NCI-H526 treated with DMSO at 0.1 percent for 48 hours (cell line): ENCODE measurements at regions not wholly inside any gene's neighbourhood (a gene's known extent, or its start where the extent isn't known, plus 50 kb on each side); places are given as distances from the start of the nearest gene placed in this dataset.
"Not testable (repeated sequence)": the region's sequence is repeated elsewhere in the genome, so short reads cannot be mapped to it uniquely, and the experiment has no call there.

Experiments used
- DNase-seq: peaks from one replicate; lab custom pipeline; 2025; lab: John Stamatoyannopoulos, UW

DNA sequence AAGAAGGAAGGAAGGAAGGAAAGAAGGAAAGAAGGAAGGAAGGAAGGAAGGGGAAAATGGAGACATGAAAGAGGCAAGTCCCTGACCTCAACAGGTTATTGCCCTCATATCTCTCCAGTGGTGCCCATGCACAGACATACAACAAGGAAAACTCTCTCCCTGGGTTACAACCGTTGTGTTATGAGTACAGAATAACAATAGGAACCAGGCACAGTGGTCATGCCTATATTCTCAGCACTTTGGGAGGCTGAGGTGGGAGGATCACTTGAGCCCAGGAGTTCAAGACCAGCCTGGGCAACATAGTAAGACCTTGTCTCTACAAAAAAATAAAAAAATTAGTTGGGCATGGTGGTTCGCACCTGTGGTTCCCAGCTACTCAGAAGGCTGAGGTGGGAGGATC is 139.4 kb upstream of the HMGA2 start:
- no peak for DNase-seq

DNA sequence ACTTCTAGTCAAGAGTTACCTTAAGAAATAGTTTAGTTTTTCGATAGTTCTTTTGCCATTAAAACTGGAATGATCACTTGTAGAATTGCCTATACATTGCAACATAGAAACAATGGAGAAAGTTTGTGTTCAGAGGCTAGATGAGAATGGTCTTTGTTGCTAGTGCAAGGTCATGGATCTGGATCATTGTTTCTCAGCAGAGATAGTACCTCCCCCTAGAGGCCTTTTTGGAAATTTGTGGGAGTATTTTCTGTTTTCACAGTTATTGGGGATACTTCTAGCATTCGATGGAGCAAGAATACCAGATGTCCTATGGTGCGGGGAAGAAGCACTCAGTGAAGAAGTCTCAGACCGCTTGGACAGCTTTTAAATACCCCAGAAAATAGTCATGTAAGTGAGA is 138.8 kb upstream of the HMGA2 start:
- peak; percentile 10 for DNase-seq

DNA sequence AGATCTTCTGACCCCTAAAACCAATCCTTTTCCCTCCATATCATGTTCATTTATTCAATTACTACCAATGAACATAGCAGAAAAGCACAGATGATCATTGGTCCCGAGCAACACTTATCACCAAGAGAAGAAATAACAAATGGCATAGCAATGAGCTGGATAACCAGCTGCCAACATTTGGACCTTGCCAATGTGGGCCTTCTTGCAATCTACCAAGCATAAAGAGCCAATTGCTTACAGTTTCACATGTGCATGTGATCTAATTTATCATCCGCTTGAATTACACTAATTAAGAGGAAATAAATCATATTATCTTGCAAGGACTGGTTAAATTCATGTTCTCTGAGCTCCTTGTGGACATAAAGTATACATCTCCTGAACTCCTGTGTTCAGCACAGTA is 134.8 kb upstream of the HMGA2 start:
- no peak for DNase-seq

DNA sequence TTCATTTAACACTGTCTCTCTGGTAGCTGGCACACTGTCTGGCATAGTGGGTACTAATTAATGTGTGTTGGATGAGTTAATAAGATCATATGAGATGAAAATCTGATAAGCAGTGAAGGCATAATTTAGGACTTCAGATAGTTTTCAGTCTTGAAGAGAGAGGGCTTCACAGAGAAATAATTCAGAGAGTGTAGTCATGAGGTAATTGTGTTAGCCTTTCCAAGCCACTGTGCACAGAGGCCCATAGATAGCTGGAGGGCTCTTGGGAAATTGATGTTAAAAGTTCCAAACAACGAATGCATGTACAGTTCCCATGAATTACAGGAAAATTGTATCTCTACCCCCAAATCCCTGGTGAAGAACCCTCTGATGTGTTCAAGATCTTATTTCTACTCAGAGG is 133.8 kb upstream of the HMGA2 start:
- no peak for DNase-seq

DNA sequence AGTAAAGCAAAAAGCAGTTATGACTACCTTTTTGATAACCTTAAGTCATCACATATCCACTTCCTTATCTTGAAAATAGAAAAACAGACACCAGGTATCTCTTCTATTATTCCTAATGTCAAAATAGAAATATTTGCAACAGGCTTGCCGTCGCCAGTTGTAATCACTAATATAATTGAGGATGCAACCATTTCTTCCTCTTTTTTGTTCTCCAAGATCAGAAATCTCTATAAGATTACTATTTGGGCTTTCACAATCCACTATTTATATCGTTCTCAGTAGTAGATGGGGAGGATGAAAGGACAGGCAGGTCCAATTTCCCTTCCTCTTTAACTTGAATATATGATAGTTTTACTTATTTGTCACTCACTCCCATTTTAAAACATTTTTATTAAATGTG is 130.2 kb upstream of the HMGA2 start:
- DNase-seq: no peak

DNA sequence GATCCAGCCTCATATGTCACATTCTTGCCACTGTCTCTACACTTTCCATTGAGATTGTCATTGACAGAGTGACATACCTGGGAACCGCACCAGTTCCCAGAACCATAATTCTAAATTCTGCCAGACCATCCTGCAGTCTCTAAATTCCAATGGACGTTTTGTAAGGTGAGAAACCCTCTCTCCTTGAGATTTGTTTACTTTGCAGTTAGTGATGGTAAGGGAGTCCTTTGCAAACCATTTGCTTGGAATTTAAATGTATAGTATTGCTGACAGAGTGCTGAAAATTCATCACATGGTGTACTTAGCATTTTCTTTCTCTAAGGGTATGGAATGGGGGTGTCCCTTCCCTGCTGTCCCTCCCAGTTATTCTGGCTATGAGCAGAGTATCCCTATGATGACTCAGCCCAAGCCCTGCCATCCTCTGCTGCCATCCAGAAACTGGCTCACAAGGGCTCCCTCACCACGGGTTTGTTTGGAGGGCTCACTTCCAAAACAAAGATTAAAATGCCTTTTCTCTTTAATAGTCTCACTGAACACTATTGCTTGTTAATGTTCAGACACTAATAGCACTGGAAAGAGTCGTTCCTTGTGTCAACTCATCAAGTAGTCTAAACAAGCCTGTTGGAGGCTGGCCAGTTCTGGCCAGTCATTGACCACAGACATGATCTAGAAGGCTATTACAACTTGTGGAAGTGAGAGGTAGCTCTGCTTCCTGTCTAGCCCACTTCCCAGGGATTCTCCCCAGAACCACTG is 129.0 kb upstream of the HMGA2 start:
- DNase-seq: no peak

DNA sequence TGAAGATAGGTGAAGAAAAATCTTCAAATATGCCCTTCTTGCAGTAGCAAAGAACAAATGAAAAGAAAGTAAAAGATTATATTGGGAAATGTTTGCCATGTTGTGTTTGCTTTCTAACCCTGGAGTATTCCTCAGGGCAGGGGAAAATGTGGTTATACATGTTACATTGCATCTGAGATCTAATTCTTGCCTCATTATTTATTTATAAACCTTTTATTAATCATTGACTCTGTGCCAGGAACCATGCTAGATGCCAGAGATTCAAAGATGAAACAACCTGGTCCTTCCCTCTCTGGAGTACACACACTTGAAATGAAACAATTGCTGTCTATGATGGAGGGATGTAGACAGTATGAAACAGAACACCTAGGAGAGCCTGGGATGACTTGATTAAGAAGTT is 128.1 kb upstream of the HMGA2 start:
- DNase-seq: no peak

DNA sequence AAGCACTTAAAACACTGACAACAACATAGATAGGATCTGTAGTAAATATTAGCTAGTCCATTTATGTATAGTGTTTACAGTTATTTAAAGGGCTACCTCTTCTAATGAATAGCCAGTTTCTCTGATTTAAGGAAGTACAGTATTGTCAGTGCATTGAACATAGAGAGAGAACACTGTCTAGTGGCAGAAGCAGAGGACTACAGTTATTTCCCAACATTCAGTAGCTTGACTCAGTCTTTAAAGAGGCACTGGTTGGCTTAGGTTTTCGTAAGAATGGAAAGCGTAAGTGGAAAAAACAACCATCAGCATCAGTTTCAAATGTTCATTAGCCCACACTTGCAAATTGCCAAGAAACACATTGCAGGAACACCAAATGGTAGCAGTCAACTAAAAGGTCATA is 125.0 kb upstream of the HMGA2 start:
- no peak for DNase-seq

DNA sequence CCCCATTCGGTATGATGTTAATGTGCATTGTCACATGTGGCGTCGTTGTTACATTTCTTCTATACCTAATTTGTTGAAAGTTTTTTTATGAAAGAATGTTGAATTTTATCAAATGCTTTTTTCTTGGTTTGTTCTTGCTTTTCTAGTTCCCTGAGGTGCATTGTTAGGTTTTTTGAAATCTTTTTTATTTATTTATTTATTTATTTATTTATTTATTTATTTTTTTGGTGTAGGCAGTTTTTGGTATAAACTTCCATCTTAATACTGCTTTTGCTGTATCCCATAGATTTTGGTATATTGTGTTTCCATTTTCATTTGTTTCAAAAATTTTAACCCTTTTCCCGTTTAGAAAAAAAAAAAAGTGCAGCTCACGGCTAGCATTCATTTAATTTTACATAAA is 121.1 kb upstream of the HMGA2 start:
- no peak for DNase-seq

DNA sequence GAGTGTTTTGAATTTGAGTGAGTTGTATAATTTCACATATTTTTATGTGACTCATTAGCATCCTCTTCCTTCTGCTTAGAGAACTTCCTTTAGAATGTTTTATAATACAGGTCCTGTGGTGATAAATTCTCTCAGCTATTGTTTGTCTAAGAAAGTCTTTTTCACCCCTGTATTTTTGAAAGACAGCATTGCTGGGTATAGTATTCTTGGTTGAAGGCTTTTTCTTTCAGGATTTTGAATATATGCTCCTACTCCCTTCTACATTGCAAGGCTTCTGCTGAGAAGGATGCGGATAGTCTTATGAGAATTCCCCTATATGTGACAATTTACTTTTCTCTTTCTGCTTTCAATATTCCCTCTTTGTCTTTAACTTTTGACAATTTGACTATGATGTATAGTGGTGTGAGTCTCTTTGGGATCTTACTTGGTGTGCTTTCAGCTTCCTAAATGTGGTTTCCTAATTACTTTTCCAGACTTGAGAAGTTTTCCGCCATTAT is 118.9 kb upstream of the HMGA2 start:
- no peak for DNase-seq

DNA sequence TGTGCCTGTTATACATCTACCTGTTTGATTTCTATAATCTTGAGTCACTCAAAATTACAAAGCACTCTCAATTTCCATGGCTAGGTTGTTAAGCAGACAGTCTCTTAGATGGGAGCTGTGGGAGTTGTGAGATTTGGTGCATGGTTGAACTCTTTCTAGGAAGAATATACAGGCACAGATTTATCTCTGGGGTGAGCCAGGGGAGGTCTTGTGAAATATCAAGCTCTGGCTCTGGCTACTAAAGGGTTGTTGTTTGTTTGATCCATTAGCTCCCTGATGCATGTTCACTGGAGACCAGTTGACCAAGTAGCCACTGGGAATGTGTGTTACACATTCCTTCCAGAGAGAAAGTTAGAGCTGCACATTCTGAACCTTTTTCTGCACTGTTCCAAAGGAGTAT is 117.2 kb upstream of the HMGA2 start:
- DNase-seq: no peak

DNA sequence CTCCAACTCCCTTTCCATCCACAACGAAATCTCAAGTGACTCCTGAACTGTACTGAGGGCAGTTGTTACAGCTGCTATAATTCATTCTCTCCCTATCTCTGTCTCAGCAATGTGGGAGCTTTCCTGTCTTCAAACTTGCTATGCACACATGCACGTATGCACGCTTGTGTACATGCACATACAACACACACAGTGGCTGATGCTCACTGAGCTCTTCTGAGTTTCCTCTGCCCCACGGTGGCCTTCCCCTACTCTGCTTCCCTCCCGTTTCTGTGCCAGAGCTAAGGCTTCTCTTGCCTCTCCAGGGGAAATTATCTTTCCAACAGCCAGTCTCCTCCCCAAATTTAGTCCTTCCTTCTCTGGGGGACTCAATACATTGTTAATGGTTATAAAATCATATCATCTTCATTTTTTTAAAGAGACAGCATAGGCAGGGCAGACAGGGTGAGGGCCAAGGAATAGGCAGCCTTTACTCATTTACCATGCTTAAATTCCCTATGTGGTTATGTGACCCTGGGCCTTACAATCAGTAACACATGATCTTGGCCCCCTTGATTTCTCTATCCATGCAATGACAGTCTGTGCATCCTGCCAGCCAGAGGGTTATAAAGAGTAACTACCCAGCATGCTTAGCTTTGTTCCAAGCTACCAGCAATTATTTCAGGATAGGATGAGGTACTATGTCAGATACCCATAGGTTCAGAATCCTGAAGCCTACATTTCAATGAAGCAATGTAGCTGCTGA is 111.9 kb upstream of the HMGA2 start:
- DNase-seq: no peak

DNA sequence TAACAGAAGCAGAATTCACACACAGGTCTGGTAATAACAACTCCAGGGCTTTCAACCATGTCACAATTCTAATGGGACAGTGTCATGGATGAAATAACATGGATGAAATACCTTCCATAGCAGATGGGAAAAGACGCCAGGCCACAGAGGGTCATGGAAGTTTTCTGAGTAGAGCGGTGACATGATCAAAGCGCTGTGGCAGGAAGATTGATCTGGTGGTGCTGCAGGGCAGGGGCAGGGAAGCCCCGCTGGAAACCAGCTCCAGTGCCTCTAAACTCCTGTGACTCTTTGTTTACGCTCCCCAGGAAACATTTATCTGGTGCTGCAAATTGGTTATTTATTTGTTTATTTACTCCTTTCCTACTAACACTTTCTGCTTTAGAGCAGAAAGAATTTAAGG is 108.3 kb upstream of the HMGA2 start:
- no peak for DNase-seq

DNA sequence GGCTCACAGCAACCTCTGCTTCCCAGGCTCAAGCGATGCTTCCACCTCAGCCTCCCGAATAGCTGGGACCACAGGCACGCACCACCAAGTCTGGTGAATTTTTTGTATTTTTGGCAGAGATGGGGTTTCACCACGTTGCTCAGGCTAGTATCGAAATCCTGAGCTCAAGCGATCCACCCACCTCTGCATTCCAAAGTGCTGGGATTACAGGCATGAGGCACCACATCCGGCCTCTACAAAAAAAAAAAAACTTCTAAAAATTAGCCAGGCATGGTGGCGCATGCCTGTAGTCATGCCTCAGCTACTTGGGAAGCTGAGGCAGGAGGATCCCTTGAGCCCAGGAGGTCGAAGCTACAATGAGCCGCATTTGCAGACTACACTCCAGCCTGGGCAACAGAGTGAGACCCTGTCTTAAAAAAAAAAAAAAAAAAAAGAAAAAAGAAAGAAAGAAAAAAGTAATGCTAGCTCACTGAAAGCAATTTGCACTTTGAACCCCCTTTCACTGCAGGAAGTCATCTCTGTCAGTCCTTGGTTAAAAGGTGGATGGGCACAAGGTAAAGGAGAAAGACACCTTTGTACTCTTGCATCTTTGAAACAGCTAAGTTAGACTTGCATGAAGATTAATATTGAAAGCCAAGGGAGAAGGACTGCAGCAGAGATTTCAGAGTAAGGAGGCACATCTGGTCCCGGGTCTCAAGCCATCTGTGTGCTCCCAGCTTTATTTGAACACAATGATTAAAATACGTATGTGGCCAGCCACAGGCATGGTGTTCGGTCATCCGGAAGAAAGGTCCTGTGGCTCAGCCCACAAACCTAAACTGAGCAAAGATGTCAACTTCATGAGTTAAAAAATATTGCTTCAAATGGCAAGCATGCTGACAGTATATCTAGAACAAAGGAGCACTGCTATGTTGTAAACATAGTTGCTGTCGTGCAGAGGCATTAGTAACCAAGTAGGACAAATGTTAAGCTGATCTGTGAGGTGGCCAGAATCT is 103.8 kb upstream of the HMGA2 start:
- no peak for DNase-seq

DNA sequence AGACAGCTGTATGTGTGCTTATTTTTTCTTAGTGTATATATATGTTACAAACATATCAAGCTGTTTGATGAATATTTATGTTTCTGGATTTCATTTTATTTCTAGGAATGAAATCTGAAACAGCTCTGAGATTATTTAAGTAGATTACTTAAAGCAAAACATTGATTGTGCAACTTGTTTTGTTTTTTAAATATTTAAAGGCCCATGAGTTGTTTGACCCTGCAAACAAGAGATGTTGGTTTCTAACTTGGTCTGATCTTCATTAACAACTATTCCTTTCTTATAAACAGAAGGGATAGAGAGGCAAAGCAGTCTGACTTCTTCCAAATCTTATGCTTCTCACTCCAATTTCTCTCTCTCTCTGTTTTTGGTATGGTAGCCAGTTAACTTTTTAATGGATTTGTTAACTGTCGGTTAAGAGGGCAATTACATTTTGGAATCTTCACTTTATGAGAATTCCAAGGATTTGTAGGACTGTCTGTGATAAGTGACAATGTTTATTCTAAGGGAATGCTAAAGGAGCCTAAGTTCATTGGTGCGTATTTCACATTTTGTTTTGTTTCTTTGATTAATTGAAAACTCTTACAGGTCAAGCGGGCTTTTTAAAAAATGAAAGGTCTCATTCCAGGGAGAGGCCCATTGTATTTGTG is 102.6 kb upstream of the HMGA2 start:
- no peak for DNase-seq

DNA sequence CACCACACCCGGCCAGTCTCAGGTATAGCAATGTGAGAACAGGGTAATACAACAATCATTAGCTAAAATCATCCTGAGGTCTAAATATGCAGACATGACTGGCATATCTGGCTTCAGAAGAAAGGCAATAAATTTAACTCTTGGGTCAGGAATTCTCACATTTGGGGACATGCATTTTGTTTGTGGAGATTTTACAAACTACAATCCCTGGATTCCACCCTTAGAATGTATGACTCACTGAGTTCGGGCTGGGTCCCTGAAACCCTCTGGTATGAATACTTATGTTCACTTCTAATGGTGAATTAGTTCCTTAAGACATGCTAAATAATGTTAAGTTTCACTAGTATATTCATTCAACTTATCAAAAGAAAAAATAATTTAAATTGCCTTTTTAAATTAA is 98.9 kb upstream of the HMGA2 start:
- DNase-seq: no peak

DNA sequence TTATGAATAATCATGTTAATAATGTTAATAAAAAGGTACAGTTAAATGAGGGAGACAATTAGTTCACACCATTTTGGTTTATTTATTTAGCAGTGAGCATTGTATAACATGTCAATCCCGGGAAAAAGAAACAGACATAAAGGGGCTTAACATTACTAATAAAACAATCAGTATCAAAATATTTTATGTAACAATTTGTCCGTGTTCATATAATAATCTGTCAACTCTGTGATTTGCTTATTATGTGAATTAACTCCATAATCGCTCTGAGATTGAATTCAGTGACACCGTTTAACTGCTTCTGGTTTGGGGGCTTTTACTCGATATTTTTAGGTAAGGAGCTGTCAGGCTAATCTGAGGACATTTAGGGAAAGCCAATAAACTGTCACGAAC is 95.8 kb upstream of the HMGA2 start:
- DNase-seq: no peak

DNA sequence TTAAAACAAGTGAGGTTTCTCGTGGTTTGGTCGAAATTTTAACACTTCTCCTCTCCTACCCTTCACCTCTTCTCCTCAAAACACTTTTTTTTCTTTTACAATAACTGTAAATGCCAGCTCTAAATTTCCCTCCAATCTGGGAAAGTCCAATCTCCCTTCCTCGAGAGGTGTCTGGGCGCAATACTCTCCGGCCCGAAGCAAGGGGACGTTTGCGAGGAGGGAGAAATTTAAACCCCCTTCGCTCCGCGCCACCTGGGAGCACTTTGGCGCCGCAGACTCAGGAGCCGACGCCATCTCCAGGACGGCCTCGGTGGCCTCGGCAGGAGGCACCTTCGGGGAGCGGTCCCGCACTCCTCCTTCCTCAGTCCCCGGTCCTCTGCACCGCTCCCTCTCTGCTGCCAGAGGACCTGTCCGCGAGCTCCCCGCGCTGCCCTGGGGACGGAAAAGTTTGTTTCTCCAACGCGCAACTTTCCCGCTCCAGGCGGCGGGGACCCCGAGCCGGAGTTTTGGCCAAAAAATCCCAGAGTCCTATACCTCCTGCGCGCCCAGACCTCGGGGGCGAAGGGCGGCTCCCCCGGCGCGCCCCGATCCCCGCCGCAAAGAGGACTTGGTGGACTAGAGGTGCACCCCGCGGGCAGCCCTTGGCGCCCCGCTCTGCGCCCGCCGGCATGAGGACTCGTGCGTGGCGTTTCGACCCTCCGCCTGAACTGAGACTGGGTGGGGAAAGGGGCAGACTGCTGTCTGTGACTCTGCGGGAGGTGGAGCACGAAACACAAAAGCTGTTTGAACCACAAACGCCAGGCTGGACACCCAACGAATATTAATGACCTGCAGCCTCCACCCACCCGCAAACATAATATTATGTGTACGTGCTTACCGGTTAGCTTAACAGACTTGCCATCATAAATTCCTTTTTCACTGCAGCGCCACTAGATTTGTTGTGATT is 95.2 kb upstream of the HMGA2 start:
- no peak for DNase-seq

DNA sequence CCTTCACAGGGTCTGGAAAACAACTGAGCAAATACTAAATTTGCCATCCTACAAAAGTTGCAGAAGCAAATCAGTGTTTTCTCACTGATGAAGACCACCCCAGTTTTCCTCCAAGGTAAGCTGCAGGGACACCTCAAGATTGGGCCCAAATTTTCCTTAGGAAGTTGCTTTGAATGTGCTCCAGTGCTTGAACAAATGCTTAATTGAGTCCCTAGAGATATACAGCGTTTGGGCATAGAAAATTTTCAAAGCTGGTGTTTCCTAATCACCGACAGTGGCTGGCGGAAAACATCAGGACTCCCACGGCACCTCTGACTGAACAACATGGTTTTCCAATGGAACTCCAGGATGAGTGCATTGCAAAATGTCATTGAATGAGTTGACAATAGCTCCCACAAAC is 92.5 kb upstream of the HMGA2 start:
- DNase-seq: no peak

DNA sequence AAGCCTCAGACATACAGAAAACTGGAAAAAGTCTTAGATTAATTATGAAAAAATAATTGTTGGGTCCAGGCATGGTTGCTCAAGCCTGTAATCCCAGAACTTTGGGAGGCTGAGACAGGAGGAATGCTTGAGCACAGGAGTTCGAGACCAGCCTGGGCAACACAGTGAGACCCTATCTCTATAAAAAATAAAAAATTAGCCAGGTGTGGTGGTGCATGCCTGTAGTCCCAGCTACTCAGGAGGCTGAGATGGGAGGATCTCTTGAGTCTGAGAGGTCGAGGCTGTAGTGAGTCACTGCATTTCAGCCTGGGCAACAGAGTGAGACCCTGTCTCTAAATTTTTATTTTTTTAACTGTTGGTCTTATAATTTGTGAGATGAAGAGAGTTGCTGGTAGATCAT is 90.6 kb upstream of the HMGA2 start:
- DNase-seq: not testable (repeated sequence)

DNA sequence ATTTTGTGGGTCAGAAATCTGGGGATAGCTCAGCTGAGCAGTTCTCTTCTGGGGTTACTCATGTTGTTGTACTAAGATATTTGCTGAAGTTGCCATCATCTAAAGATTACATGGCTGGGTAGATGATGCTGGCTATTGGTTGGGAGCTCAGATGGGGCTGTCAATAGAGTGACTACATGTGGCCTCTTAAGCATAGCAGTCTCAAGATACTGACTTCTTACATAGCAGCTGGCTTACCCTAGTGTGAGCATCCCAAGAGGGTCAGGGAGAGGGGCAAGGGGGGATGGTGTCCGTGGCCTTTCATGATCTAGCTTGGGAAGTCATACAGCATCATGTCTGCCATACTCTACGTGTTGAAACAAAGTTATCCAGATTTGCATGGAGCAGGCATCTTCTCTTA is 90.1 kb upstream of the HMGA2 start:
- DNase-seq: no peak
